Esophagus squamous epithelium (tissue), 5 donors: ENCODE measurements at regions not wholly inside any gene's neighbourhood (a gene's known extent, or its start where the extent isn't known, plus 50 kb on each side); places are given as distances from the start of the nearest gene placed in this dataset.

Experiments
- DNase-seq: peaks from one replicate; lab custom pipeline; 2025; lab: John Stamatoyannopoulos, UW
- H3K27ac ChIP-seq, 4 donors: fragments of 200-600 bp; sonication (generic); one replicate each; pipeline ENCODE4 v1.5.1; 2016 to 2019; ENCODE audit warnings: mild to moderate bottlenecking in 1 of 4
- H3K27me3 ChIP-seq, 4 donors: fragments of 200-600 bp; sonication (generic); 1 replicate in 3 of 4; 2 replicates in 1 of 4; pipeline versions ENCODE4 v1.5.1 to v1.6.0; 2017 to 2021; ENCODE audit warnings: antibody characterized with exemption in 1 of 4
- H3K36me3 ChIP-seq, 3 donors: fragments of 200-600 bp; sonication (generic); one replicate each; pipeline ENCODE4 v1.5.1; 2016 to 2019
- H3K4me1 ChIP-seq, 3 donors: fragments of 200-600 bp; sonication (generic); one replicate each; pipeline ENCODE4 v1.5.1; 2017 to 2019
- H3K4me3 ChIP-seq, 4 donors: fragments of 200-600 bp; sonication (generic); 1 replicate in 3 of 4; 2 replicates in 1 of 4; pipeline ENCODE4 v1.5.1; 2016 to 2019; ENCODE audit warnings: mild to moderate bottlenecking in 2 of 4, moderate library complexity in 1 of 4
- H3K9me3 ChIP-seq, 3 donors: fragments of 200-600 bp; sonication (generic); one replicate each; pipeline ENCODE4 v1.5.1; 2016 to 2019
- CTCF ChIP-seq, 6 experiments: fragments of 450-650 bp in 4 of 6; fragments of 200-600 bp in 2 of 6; sonication (generic) in 2 of 6; IDR thresholded peaks; one replicate each; pipeline ENCODE4 v1.5.1; 2016 to 2019; ENCODE audit warnings: antibody characterized with exemption in 6 of 6, mild to moderate bottlenecking in 4 of 6, moderate library complexity in 4 of 6
- POLR2A ChIP-seq, 4 donors: fragments of 450-650 bp; IDR thresholded peaks; one replicate each; pipeline ENCODE4 v1.6.1; 2017; ENCODE audit warnings: antibody characterized with exemption in 4 of 4, mild to moderate bottlenecking in 4 of 4, moderate library complexity in 3 of 4
- WGBS, 2 donors: methylation state at CpG; one replicate each; pipeline ENCODE4 v1.1.5; 2018; 5-methylcytosine and 5-hydroxymethylcytosine counted together
- intact Hi-C: fragments of 100-400 bp; cut with DNase I; formaldehyde crosslinking; loops from one replicate; pipeline ENCODE4 v1.15.0; 2022
- donor health status: DM: yes; HTN: yes; CAD: no.

- H3K4me1 ChIP-seq: peaks cover 9 to 26% (median 12%) of the 10 kb centered on the region in 3 donors
- no peak overlapping the region for H3K4me3 ChIP-seq
- no peaks in the 10 kb centered on the region for H3K27me3 ChIP-seq
- H3K9me3 ChIP-seq: no peaks in the 10 kb centered on the region
- no peak for DNase-seq
- TF ChIP-seq POLR2A (IDR thresholded peaks at IDR 0.05) (no peak), CTCF (IDR thresholded peaks at IDR 0.05) (no peak)
- H3K36me3 ChIP-seq: no peaks in the 10 kb centered on the region
- no peak overlapping the region for H3K27ac ChIP-seq
- intact Hi-C loops: no loop called here
- WGBS, 2 donors: 82 to 87% methylated on average over 5 to 6 of the region's 6 CpGs
Measured at GRCh38 chr7:45980973-45981372, 59.9 kb upstream of the IGFBP3 start.

- DNase-seq: no peak
- WGBS, 2 donors: 60 to 61% methylated on average over 3 to 5 of the region's 7 CpGs
- TF ChIP-seq CTCF (IDR thresholded peaks at IDR 0.05) (no peak), POLR2A (IDR thresholded peaks at IDR 0.05) (no peak)
Measured at GRCh38 chr7:45980181-45980905, 59.3 kb upstream of the IGFBP3 start.

GRCh38 chr7:45979275-45980180 is 58.5 kb upstream of the IGFBP3 start:
- intact Hi-C loops: no loop called here
- no peak for DNase-seq

More at GRCh38 chr7:45980181-45980905, 59.3 kb upstream of the IGFBP3 start:
- Histone ChIP-seq H3K36me3 (no peaks in the 10 kb centered on the region), H3K4me1 (peaks cover 9 to 26% (median 12%) of the 10 kb centered on the region in 3 donors), H3K27ac (no peak overlapping the region), H3K9me3 (no peaks in the 10 kb centered on the region), H3K4me3 (no peak overlapping the region), H3K27me3 (no peaks in the 10 kb centered on the region)
- intact Hi-C loops: no loop called here

GRCh38 chr7:45978731-45979211 is 57.7 kb upstream of the IGFBP3 start:
- intact Hi-C loops: no loop called here
- WGBS, 2 donors: 30 to 45% methylated on average over 2 of the region's 2 CpGs
- peak overlapping the region; percentile 45 to 74 (median 68) for H3K27ac ChIP-seq

More at GRCh38 chr7:45979275-45980180, 58.5 kb upstream of the IGFBP3 start:
- TF ChIP-seq POLR2A (IDR thresholded peaks at IDR 0.05) (no peak), CTCF (IDR thresholded peaks at IDR 0.05) (no peak)
- H3K27me3 ChIP-seq: no peaks in the 10 kb centered on the region
- H3K27ac ChIP-seq: peak overlapping the region in 1 of 4 donors; percentile 74
- no peaks in the 10 kb centered on the region for H3K36me3 ChIP-seq
- H3K9me3 ChIP-seq: no peaks in the 10 kb centered on the region
- 93 to 95% methylated on average over 4 to 5 of the region's 7 CpGs for WGBS, 2 donors
- H3K4me1 ChIP-seq: peaks cover 9 to 26% (median 12%) of the 10 kb centered on the region in 3 donors
- no peak overlapping the region for H3K4me3 ChIP-seq

More at GRCh38 chr7:45978731-45979211, 57.7 kb upstream of the IGFBP3 start:
- no peaks in the 10 kb centered on the region for H3K27me3 ChIP-seq
- DNase-seq: no peak
- H3K4me3 ChIP-seq: no peak overlapping the region
- peaks cover 9 to 26% (median 12%) of the 10 kb centered on the region in 3 donors for H3K4me1 ChIP-seq
- H3K9me3 ChIP-seq: no peaks in the 10 kb centered on the region
- TF ChIP-seq CTCF (IDR thresholded peaks at IDR 0.05): no peak
- TF ChIP-seq POLR2A (IDR thresholded peaks at IDR 0.05): no peak
- H3K36me3 ChIP-seq: no peaks in the 10 kb centered on the region
